CD8-positive, alpha-beta memory T cell (primary cell): ENCODE measurements at regions not wholly inside any gene's neighbourhood (a gene's known extent, or its start where the extent isn't known, plus 50 kb on each side); places are given as distances from the start of the nearest gene placed in this dataset.

Source experiments
- CTCF ChIA-PET: fragments of 350-600 bp; sonication (Branson Sonifier 250); formaldehyde crosslinking; loops from one replicate; lab custom pipeline; 2021; ENCODE audit warnings: antibody characterized with exemption; lab: Charles Lee
- POLR2A ChIA-PET: fragments of 350-600 bp; sonication (Branson Sonifier 250); formaldehyde crosslinking; loops from one replicate; lab custom pipeline; 2021; ENCODE audit warnings: antibody characterized with exemption; lab: Charles Lee
- DNase-seq, 5 donors: peaks; one replicate each; pipeline versions ENCODE4 v3.0.0 to v3.0.0-alpha.2; 2020 to 2022; ENCODE audit warnings: mixed read lengths in 1 of 5
- H3K27ac ChIP-seq: one replicate; pipeline ENCODE4 v1.7.0; 2013; ENCODE audit warnings: low read depth, mild to moderate bottlenecking, low read length, moderate library complexity
- H3K27me3 ChIP-seq: 2 replicates; pipeline ENCODE4 v1.7.0; 2013; ENCODE audit warnings: low read length, mild to moderate bottlenecking; ENCODE audit not compliant: insufficient read depth, poor library complexity, severe bottlenecking
- H3K36me3 ChIP-seq: 2 replicates; pipeline ENCODE4 v1.7.0; 2013; ENCODE audit warnings: mild to moderate bottlenecking, low read length, moderate library complexity; ENCODE audit not compliant: insufficient read depth
- H3K4me1 ChIP-seq: 2 replicates; pipeline ENCODE4 v1.7.0; 2013; ENCODE audit warnings: mild to moderate bottlenecking, low read length, moderate library complexity; ENCODE audit not compliant: insufficient read depth
- H3K4me3 ChIP-seq: 2 replicates; pipeline ENCODE4 v1.7.0; 2013; ENCODE audit warnings: mild to moderate bottlenecking, low read length
- H3K9me3 ChIP-seq: 2 replicates; pipeline ENCODE4 v1.7.0; 2013; ENCODE audit warnings: mild to moderate bottlenecking, low read length
- H3K27ac Mint-ChIP-seq, 8 donors: one replicate each; pipeline ENCODE4 v1.8.0; 2020 to 2021; ENCODE audit warnings: mixed read lengths in 8 of 8, mild to moderate bottlenecking in 6 of 8, inconsistent platforms in 3 of 8, moderate library complexity in 3 of 8
- H3K27me3 Mint-ChIP-seq, 2 donors: one replicate each; pipeline ENCODE4 v1.8.0; 2020 to 2021; ENCODE audit warnings: mixed read lengths in 2 of 2, mild to moderate bottlenecking in 1 of 2, moderate library complexity in 1 of 2
- H3K36me3 Mint-ChIP-seq, 3 donors: one replicate each; pipeline ENCODE4 v1.8.0; 2020 to 2021; ENCODE audit warnings: mixed read lengths in 3 of 3, inconsistent platforms in 1 of 3, mild to moderate bottlenecking in 1 of 3
- H3K4me1 Mint-ChIP-seq, 3 donors: one replicate each; pipeline ENCODE4 v1.8.0; 2020 to 2021; ENCODE audit warnings: mixed read lengths in 3 of 3, inconsistent platforms in 1 of 3, mild to moderate bottlenecking in 1 of 3
- H3K4me3 Mint-ChIP-seq, 7 donors: one replicate each; pipeline ENCODE4 v1.8.0; 2020 to 2021; ENCODE audit warnings: mixed read lengths in 7 of 7, mild to moderate bottlenecking in 6 of 7, moderate library complexity in 4 of 7, inconsistent platforms in 2 of 7
- H3K9me3 Mint-ChIP-seq, 5 donors: one replicate each; pipeline ENCODE4 v1.8.0; 2020 to 2022; ENCODE audit warnings: mixed read lengths in 5 of 5, mild to moderate bottlenecking in 3 of 5, moderate library complexity in 2 of 5, inconsistent platforms in 1 of 5

DNA sequence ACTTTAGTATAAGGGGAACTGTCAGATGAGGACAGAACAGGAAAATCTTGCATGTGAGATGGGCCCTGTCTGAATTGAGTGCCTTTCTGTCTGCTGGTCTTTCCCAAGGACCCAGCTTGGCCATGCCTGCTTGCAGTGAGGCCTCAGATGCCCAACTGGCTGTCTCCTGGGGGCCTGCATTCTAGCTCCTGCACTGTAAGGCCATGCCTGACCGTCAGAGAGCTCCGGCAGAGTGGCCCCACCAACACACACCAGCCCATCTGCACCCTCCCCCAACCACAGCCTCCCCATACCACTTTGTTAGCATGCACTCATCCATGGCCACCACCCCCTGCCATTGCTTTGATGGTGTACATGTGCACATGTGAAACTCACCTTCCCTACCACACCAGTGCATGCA is 190.4 kb upstream of the RPRM start:
- Mint-ChIP-seq H3K36me3 (no peaks in the 10 kb centered on the region), H3K27me3 (peaks cover 0 to 6% of the 10 kb centered on the region in 2 donors), H3K27ac (no peak overlapping the region)

GRCh38 chr2:153710128-153710527 is 161.6 kb upstream of the GALNT13 start:
- CTCF ChIA-PET: no interaction called here
- Histone ChIP-seq H3K9me3 (no peaks in the 10 kb centered on the region), H3K36me3 (no peaks in the 10 kb centered on the region), H3K4me1 (no peaks in the 10 kb centered on the region), H3K4me3 (no peak overlapping the region), H3K27ac (no peak overlapping the region), H3K27me3 (no peaks in the 10 kb centered on the region)
- H3K27ac Mint-ChIP-seq: no peak overlapping the region
- DNase-seq: no peak
- H3K4me1 Mint-ChIP-seq: no peaks in the 10 kb centered on the region
- H3K4me3 Mint-ChIP-seq: no peak overlapping the region
- POLR2A ChIA-PET: no interaction called here
- H3K27me3 Mint-ChIP-seq: no peaks in the 10 kb centered on the region
- H3K36me3 Mint-ChIP-seq: no peaks in the 10 kb centered on the region
- peaks cover 2 to 8% (median 3%) of the 10 kb centered on the region in 5 donors for H3K9me3 Mint-ChIP-seq

More for the DNA sequence above, 190.4 kb upstream of the RPRM start:
- POLR2A ChIA-PET: no interaction called here
- H3K27ac ChIP-seq: no peak overlapping the region
- no peaks in the 10 kb centered on the region for H3K27me3 ChIP-seq
- H3K4me1 ChIP-seq: no peaks in the 10 kb centered on the region
- no peaks in the 10 kb centered on the region for H3K4me1 Mint-ChIP-seq
- H3K9me3 Mint-ChIP-seq: peaks cover 8 to 30% (median 19%) of the 10 kb centered on the region in 5 donors
- H3K4me3 Mint-ChIP-seq: no peak overlapping the region
- H3K9me3 ChIP-seq: no peaks in the 10 kb centered on the region
- no peaks in the 10 kb centered on the region for H3K36me3 ChIP-seq
- CTCF ChIA-PET: no interaction called here
- no peak for DNase-seq
- H3K4me3 ChIP-seq: no peak overlapping the region

DNA sequence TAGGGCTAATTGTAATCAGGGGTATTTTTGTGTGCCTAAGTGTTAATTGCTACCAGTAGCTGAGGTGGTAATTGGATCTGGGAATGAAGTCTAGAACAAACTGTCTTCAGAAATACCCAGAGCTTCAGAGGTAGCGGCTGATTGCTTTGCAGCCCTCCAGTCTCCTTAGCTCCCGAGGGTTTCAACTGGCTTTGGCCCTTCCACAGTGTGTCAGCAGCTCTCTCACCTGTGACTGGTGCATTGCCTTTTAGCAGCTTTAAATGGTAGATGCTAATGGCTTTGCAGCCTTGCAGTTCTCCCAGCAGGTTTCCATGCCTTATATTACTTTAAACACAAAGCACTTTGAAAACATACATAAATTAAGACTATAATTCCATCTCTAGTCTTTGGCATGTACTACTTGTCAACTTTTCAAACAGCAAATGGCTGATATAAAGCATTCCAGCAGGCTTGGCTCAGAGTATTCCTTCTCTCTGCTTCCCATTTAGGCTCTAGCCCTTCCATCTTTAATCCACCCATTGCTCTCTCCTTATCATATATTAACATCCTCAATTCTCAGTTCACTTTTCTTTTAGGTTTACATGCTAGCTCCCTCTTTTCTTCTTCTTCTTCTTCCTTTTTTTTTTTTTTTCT is 156.4 kb upstream of the GALNT13 start:
- Mint-ChIP-seq H3K4me1 (no peaks in the 10 kb centered on the region), H3K36me3 (no peaks in the 10 kb centered on the region), H3K27ac (no peak overlapping the region), H3K4me3 (no peak overlapping the region), H3K27me3 (no peaks in the 10 kb centered on the region), H3K9me3 (peaks cover 0 to 11% (median 5%) of the 10 kb centered on the region in 5 donors)
- H3K4me1 ChIP-seq: no peaks in the 10 kb centered on the region
- ChIA-PET POLR2A (no interaction called here), CTCF (no interaction called here)
- no peaks in the 10 kb centered on the region for H3K27me3 ChIP-seq
- H3K4me3 ChIP-seq: no peak overlapping the region
- H3K27ac ChIP-seq: no peak overlapping the region
- no peak for DNase-seq
- no peaks in the 10 kb centered on the region for H3K36me3 ChIP-seq
- H3K9me3 ChIP-seq: no peaks in the 10 kb centered on the region

DNA sequence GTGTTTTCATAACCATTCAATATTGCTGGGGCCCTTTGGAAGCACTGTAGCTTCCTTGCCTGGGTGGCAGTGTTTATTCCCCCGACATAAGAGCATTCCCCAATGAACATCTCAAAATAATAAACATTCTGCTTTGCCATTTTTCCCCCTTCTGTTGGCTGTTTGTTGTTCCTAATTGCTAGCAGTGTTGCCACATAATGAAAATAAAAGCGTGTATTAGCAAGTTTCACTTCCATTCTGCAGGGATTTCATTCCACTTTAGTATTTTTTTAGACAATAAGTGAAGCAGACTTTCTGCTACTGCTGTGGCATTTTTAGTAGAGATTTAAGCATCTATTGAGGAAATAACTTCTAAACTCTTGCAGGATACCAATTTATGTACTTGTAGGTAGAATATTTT is 154.7 kb upstream of the GALNT13 start:
- H3K27me3 Mint-ChIP-seq: no peaks in the 10 kb centered on the region
- H3K4me3 Mint-ChIP-seq: no peak overlapping the region
- Histone ChIP-seq H3K4me3 (no peak overlapping the region), H3K36me3 (no peaks in the 10 kb centered on the region), H3K4me1 (no peaks in the 10 kb centered on the region), H3K27me3 (no peaks in the 10 kb centered on the region), H3K9me3 (no peaks in the 10 kb centered on the region), H3K27ac (no peak overlapping the region)
- POLR2A ChIA-PET: no interaction called here
- H3K4me1 Mint-ChIP-seq: no peaks in the 10 kb centered on the region
- peaks cover 0 to 11% (median 5%) of the 10 kb centered on the region in 5 donors for H3K9me3 Mint-ChIP-seq
- no peaks in the 10 kb centered on the region for H3K36me3 Mint-ChIP-seq
- H3K27ac Mint-ChIP-seq: no peak overlapping the region
- CTCF ChIA-PET: interaction anchor here (1.1 kb wide), 1 partner anchor 18 kb away, joined by 3 read pairs; no protein-coding TSS in a partner anchor
- DNase-seq: no peak

GRCh38 chr2:153739394-153739793 is 132.3 kb upstream of the GALNT13 start:
- DNase-seq: no peak
- H3K4me3 ChIP-seq: no peak overlapping the region
- Mint-ChIP-seq H3K4me3 (no peak overlapping the region), H3K27ac (no peak overlapping the region), H3K4me1 (no peaks in the 10 kb centered on the region), H3K9me3 (peaks cover 0 to 30% (median 8%) of the 10 kb centered on the region in 5 donors), H3K36me3 (no peaks in the 10 kb centered on the region), H3K27me3 (no peaks in the 10 kb centered on the region)
- H3K4me1 ChIP-seq: no peaks in the 10 kb centered on the region
- H3K9me3 ChIP-seq: no peaks in the 10 kb centered on the region
- H3K27ac ChIP-seq: no peak overlapping the region
- ChIA-PET POLR2A (no interaction called here), CTCF (no interaction called here)
- no peaks in the 10 kb centered on the region for H3K27me3 ChIP-seq
- no peaks in the 10 kb centered on the region for H3K36me3 ChIP-seq

DNA sequence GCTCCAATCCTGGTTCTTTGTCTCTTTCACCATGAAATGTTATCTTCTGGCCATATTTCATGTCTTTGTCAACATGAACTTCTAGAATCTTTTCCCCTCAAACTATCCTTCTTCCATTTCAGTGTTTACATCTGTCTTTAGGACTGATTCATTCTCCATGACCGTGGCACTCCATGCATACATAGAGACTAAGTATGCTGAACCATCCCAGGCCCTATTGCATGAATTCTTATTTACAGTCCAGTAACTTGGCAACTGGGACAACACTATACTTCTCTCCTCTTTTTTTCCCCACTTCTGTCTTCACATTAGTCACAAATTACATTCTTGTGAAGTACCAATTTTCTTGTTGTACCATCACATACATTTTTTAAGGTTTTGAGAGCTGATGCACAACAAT is 109.8 kb upstream of the GALNT13 start:
- CTCF ChIA-PET: interaction anchor here (0.6 kb wide), 1 partner anchor 560 kb away, joined by 3 read pairs; no protein-coding TSS in a partner anchor
- H3K9me3 ChIP-seq: peaks cover 7% of the 10 kb centered on the region
- no peaks in the 10 kb centered on the region for H3K27me3 Mint-ChIP-seq
- no peak overlapping the region for H3K27ac Mint-ChIP-seq
- no peak overlapping the region for H3K4me3 ChIP-seq
- no peaks in the 10 kb centered on the region for H3K36me3 ChIP-seq
- H3K27me3 ChIP-seq: no peaks in the 10 kb centered on the region
- H3K27ac ChIP-seq: no peak overlapping the region
- no peak for DNase-seq
- no peaks in the 10 kb centered on the region for H3K4me1 ChIP-seq
- no peaks in the 10 kb centered on the region for H3K4me1 Mint-ChIP-seq
- POLR2A ChIA-PET: no interaction called here
- no peaks in the 10 kb centered on the region for H3K36me3 Mint-ChIP-seq
- H3K4me3 Mint-ChIP-seq: no peak overlapping the region
- H3K9me3 Mint-ChIP-seq: peaks cover 22 to 62% (median 27%) of the 10 kb centered on the region in 5 donors

GRCh38 chr2:153766415-153766814 is 105.3 kb upstream of the GALNT13 start:
- H3K4me1 ChIP-seq: no peaks in the 10 kb centered on the region
- DNase-seq: no peak
- ChIA-PET POLR2A (no interaction called here), CTCF (no interaction called here)
- H3K4me3 ChIP-seq: no peak overlapping the region
- Mint-ChIP-seq H3K4me3 (no peak overlapping the region), H3K27me3 (no peaks in the 10 kb centered on the region), H3K9me3 (peaks cover 31 to 66% (median 34%) of the 10 kb centered on the region in 5 donors), H3K4me1 (no peaks in the 10 kb centered on the region), H3K36me3 (no peaks in the 10 kb centered on the region), H3K27ac (peak overlapping the region in 1 of 8 donors; percentile 60)
- no peaks in the 10 kb centered on the region for H3K27me3 ChIP-seq
- peaks cover 17% of the 10 kb centered on the region for H3K9me3 ChIP-seq
- no peak overlapping the region for H3K27ac ChIP-seq
- H3K36me3 ChIP-seq: no peaks in the 10 kb centered on the region

DNA sequence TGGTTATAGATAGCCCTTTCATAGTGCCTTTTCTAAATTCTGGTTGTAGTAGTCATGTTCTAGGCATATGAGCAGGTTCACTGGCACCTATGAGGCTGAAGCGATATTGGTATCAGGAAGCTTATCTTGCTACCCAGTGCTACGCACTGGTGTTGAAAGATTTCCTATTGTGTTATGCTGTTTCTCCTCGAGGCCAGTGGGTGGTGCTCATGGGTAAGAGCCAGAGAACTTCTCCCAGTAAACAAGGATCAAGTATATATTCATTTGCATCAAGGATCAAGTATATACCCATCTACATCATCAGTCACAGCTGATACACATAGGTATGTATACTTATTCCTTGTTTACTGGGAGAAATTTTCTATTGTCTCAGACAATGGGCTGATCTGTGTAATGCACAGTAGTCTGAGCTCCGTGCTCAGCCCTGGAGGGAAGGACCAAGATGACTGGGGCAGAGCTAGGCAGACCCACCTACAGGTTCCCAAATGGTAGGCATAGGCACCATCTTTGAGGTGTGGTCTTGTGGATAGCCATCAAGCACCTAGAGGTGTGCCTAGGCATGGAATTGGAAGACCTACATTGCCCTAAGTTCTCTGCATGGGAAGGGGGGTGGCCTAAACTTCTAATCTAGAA is 101.2 kb upstream of the GALNT13 start:
- Histone ChIP-seq H3K9me3 (peaks cover 17% of the 10 kb centered on the region), H3K4me1 (no peaks in the 10 kb centered on the region), H3K27ac (no peak overlapping the region), H3K27me3 (no peaks in the 10 kb centered on the region), H3K36me3 (no peaks in the 10 kb centered on the region), H3K4me3 (no peak overlapping the region)
- Mint-ChIP-seq H3K4me3 (no peak overlapping the region), H3K27ac (no peak overlapping the region), H3K36me3 (no peaks in the 10 kb centered on the region), H3K4me1 (no peaks in the 10 kb centered on the region), H3K27me3 (no peaks in the 10 kb centered on the region), H3K9me3 (peaks cover 22 to 50% (median 30%) of the 10 kb centered on the region in 5 donors)
- POLR2A ChIA-PET: no interaction called here
- CTCF ChIA-PET: no interaction called here
- DNase-seq: no peak
